GM23338 (cell line): ENCODE measurements at regions not wholly inside any gene's neighbourhood (a gene's known extent, or its start where the extent isn't known, plus 50 kb on each side); places are given as distances from the start of the nearest gene placed in this dataset.

Source experiments
- ATAC-seq: fragments of 200-7000 bp; cut with Tn5 transposase; 3 replicates; pipeline ENCODE4 v1.9.1; 2020
- DNase-seq: peaks from one replicate; pipeline ENCODE4 v3.0.0-alpha.2; 2015; ENCODE audit warnings: low spot score
- H2AFZ ChIP-seq: fragments of 200-600 bp; sonication (generic); 2 replicates; pipeline ENCODE4 v1.8.0; 2016; ENCODE audit warnings: antibody characterized with exemption, mild to moderate bottlenecking, moderate library complexity
- H3F3A ChIP-seq: fragments of 200-600 bp; sonication (generic); replicated peaks from 2 replicates; pipeline ENCODE4 v1.8.0; 2017; ENCODE audit warnings: antibody characterized with exemption, mixed run types, low read depth
- H3K27ac ChIP-seq: fragments of 200-600 bp; sonication (generic); 2 replicates; pipeline ENCODE4 v1.6.1; 2016; ENCODE audit warnings: low read depth
- H3K27me3 ChIP-seq: fragments of 200-600 bp; sonication (generic); 2 replicates; pipeline ENCODE4 v1.8.0; 2016; ENCODE audit warnings: mild to moderate bottlenecking, mixed run types, moderate library complexity; ENCODE audit not compliant: insufficient read depth
- H3K36me3 ChIP-seq: fragments of 200-600 bp; sonication (generic); 2 replicates; pipeline ENCODE4 v1.8.0; 2016; ENCODE audit warnings: mild to moderate bottlenecking; ENCODE audit not compliant: insufficient read depth
- H3K4me1 ChIP-seq: fragments of 200-600 bp; sonication (generic); 2 replicates; pipeline ENCODE4 v1.8.0; 2016; ENCODE audit warnings: mild to moderate bottlenecking, moderate library complexity; ENCODE audit not compliant: insufficient read depth
- H3K4me2 ChIP-seq: fragments of 200-600 bp; sonication (generic); 2 replicates; pipeline ENCODE4 v1.7.1; 2017; ENCODE audit warnings: mixed run types
- H3K4me3 ChIP-seq: fragments of 200-600 bp; sonication (generic); 2 replicates; pipeline ENCODE4 v1.6.1; 2016; ENCODE audit warnings: mixed run types
- H3K79me2 ChIP-seq: fragments of 200-600 bp; sonication (generic); replicated peaks from 2 replicates; pipeline ENCODE4 v1.8.0; 2017; ENCODE audit warnings: mild to moderate bottlenecking; ENCODE audit not compliant: insufficient read depth
- H3K9me2 ChIP-seq: fragments of 200-600 bp; sonication (generic); 2 replicates; pipeline ENCODE4 v1.8.0; 2017; ENCODE audit not compliant: insufficient read depth
- H4K20me1 ChIP-seq: fragments of 200-600 bp; sonication (generic); replicated peaks from 2 replicates; pipeline ENCODE4 v1.8.0; 2017; ENCODE audit warnings: mild to moderate bottlenecking; ENCODE audit not compliant: insufficient read depth
- H3K27ac Mint-ChIP-seq: 2 replicates; pipeline ENCODE4 v1.8.0; 2020; ENCODE audit warnings: inconsistent platforms, mild to moderate bottlenecking, moderate library complexity, mixed read lengths
- H3K27me3 Mint-ChIP-seq: 3 replicates; pipeline ENCODE4 v1.8.0; 2022; ENCODE audit warnings: low read depth, mild to moderate bottlenecking, moderate library complexity, mixed read lengths, inconsistent platforms; ENCODE audit not compliant: insufficient read depth, poor library complexity
- H3K36me3 Mint-ChIP-seq: 3 replicates; pipeline ENCODE4 v1.8.0; 2021; ENCODE audit warnings: low read depth, mild to moderate bottlenecking, inconsistent platforms, moderate library complexity, mixed read lengths
- H3K4me1 Mint-ChIP-seq: 3 replicates; pipeline ENCODE4 v1.8.0; 2020; ENCODE audit warnings: mild to moderate bottlenecking, inconsistent platforms, mixed read lengths
- H3K4me3 Mint-ChIP-seq: 3 replicates; pipeline ENCODE4 v1.8.0; 2021; ENCODE audit warnings: moderate library complexity, mild to moderate bottlenecking, inconsistent platforms, mixed read lengths
- H3K9me3 Mint-ChIP-seq: 3 replicates; pipeline ENCODE4 v1.8.0; 2020; ENCODE audit warnings: moderate library complexity, mild to moderate bottlenecking, inconsistent platforms, mixed read lengths
- EZH2 ChIP-seq: fragments of 200-600 bp; sonication (generic); IDR thresholded peaks from one replicate; pipeline ENCODE4 v1.8.0; 2017; ENCODE audit warnings: antibody characterized with exemption, mild to moderate bottlenecking, low read depth; ENCODE audit not compliant: unreplicated experiment
- EZH2phosphoT487 ChIP-seq: fragments of 200-600 bp; sonication (generic); IDR thresholded peaks from one replicate; pipeline ENCODE4 v1.8.1; 2018; ENCODE audit warnings: antibody characterized with exemption; ENCODE audit not compliant: unreplicated experiment
- JUNB ChIP-seq: IDR thresholded peaks from one replicate; pipeline ENCODE4 v1.6.1; 2016; ENCODE audit warnings: antibody characterized with exemption; ENCODE audit not compliant: unreplicated experiment
- NANOG ChIP-seq: IDR thresholded peaks from 2 replicates; pipeline ENCODE4 v1.6.1; 2016; ENCODE audit warnings: antibody characterized with exemption, borderline replicate concordance
- POLR2AphosphoS5 ChIP-seq: IDR thresholded peaks from 2 replicates; pipeline ENCODE4 v1.6.1; 2016; ENCODE audit warnings: antibody characterized with exemption, low read depth
- STAT1 ChIP-seq: IDR thresholded peaks from one replicate; pipeline ENCODE4 v1.6.1; 2016; ENCODE audit warnings: antibody characterized with exemption; ENCODE audit not compliant: unreplicated experiment
- ZNF114 ChIP-seq: fragments of 250-450 bp; sonication (Bioruptor Pico); IDR thresholded peaks from 2 replicates; pipeline ENCODE4 v1.5.0; 2020; ENCODE audit warnings: mild to moderate bottlenecking, moderate library complexity
- TF ChIP-seq, protein P1 (sequence below), 2 experiments: fragments of 200-600 bp in 1 of 2; sonication (generic) in 1 of 2; conservative IDR thresholded peaks; 2 replicates each; pipeline versions ENCODE4 v1.5.1 to v1.6.1; 2016 to 2017; ENCODE audit warnings: antibody characterized with exemption in 2 of 2, low read depth in 2 of 2, mild to moderate bottlenecking in 2 of 2, moderate library complexity in 1 of 2
- TF ChIP-seq, protein P2 (sequence below): IDR thresholded peaks from 2 replicates; pipeline ENCODE4 v1.6.1; 2016; ENCODE audit warnings: antibody characterized with exemption
- TF ChIP-seq, protein P3 (sequence below): fragments of 250-450 bp; sonication (Bioruptor Pico); IDR thresholded peaks from 2 replicates; pipeline ENCODE4 v1.5.0; 2020; ENCODE audit warnings: mild to moderate bottlenecking, moderate library complexity
- TF ChIP-seq, protein P4 (sequence below): IDR thresholded peaks from one replicate; pipeline ENCODE4 v1.6.1; 2018; ENCODE audit warnings: antibody characterized with exemption; ENCODE audit not compliant: unreplicated experiment

DNA sequence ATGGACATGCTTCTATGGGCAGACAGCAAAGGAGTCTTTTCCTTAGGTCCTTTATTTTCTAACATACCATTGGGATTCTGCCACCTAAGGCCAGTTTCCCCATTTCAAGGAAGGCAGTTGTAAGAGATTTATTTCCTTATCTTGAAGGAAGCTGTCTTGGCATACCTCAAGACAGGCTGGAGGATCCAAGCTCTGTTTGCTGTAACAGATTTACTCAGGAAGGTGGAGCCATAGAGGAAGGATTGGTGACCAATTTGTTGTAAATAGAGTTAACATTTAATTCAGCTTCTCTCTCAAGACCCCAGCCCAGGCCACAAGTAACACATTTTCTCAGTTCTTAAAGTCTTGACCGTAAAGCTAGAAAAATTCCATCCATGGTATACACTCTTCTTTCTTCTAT lies 131.6 kb upstream of the TENM3 start (continued):
- TF ChIP-seq, protein P1, sequence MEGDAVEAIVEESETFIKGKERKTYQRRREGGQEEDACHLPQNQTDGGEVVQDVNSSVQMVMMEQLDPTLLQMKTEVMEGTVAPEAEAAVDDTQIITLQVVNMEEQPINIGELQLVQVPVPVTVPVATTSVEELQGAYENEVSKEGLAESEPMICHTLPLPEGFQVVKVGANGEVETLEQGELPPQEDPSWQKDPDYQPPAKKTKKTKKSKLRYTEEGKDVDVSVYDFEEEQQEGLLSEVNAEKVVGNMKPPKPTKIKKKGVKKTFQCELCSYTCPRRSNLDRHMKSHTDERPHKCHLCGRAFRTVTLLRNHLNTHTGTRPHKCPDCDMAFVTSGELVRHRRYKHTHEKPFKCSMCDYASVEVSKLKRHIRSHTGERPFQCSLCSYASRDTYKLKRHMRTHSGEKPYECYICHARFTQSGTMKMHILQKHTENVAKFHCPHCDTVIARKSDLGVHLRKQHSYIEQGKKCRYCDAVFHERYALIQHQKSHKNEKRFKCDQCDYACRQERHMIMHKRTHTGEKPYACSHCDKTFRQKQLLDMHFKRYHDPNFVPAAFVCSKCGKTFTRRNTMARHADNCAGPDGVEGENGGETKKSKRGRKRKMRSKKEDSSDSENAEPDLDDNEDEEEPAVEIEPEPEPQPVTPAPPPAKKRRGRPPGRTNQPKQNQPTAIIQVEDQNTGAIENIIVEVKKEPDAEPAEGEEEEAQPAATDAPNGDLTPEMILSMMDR (conservative IDR thresholded peaks at IDR 0.05; ENCODE audit: low read depth in 2 of 2), result peak in 1 of 2 experiments; percentile 33; a peak in 2 of 4 replicates

DNA sequence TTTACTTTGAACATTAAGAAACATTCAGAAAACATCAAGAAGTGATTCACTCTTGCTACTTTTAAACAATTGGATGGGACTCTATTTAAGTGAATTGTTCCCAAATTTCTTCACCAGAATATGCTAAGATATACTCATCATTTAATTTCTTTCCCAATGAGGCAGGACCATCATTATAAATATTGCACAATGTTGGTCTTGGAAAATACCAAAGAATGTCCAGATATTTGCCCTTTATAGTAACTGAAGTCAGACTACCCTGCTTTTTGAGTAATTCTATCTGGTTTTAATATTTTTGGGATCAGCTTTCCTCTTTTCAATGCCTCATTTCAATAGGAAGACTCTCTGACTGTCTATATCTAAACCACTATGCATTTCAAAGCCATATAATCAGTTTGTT lies 129.4 kb upstream of the TENM3 start:
- Histone ChIP-seq H3K4me2 (no peak overlapping the region), H3K36me3 (no peaks in the 10 kb centered on the region), H3K9me2 (no peaks in the 10 kb centered on the region), H3K4me1 (peaks cover 10% of the 10 kb centered on the region; the same call in 1 of the 2 replicates), H3K4me3 (no peak overlapping the region), H3K27me3 (no peaks in the 10 kb centered on the region), H2AFZ (no peak overlapping the region), H3K79me2 (no peaks in the 10 kb centered on the region), H3F3A (no peaks in the 10 kb centered on the region), H3K27ac (no peak overlapping the region), H4K20me1 (no peaks in the 10 kb centered on the region)
- no peak for ATAC-seq
- no peak overlapping the region for H3K4me3 Mint-ChIP-seq
- peaks cover 12% of the 10 kb centered on the region; the same call in 2 of the 3 replicates for H3K4me1 Mint-ChIP-seq
- peaks cover 4% of the 10 kb centered on the region; the same call in 2 of the 3 replicates for H3K9me3 Mint-ChIP-seq
- DNase-seq, result no peak
- H3K27ac Mint-ChIP-seq, result no peak overlapping the region; the same call in 1 of the 2 replicates
- H3K27me3 Mint-ChIP-seq, result peaks cover 1% of the 10 kb centered on the region
- peaks cover 4% of the 10 kb centered on the region; the same call in 2 of the 3 replicates for H3K36me3 Mint-ChIP-seq
- TF ChIP-seq ZNF114 (CRISPR knock-in tag) (no peak), NANOG (no peak), POLR2AphosphoS5 (no peak), EZH2phosphoT487 (no peak), EZH2 (no peak), JUNB (no peak), STAT1 (no peak)
- TF ChIP-seq, protein P2, sequence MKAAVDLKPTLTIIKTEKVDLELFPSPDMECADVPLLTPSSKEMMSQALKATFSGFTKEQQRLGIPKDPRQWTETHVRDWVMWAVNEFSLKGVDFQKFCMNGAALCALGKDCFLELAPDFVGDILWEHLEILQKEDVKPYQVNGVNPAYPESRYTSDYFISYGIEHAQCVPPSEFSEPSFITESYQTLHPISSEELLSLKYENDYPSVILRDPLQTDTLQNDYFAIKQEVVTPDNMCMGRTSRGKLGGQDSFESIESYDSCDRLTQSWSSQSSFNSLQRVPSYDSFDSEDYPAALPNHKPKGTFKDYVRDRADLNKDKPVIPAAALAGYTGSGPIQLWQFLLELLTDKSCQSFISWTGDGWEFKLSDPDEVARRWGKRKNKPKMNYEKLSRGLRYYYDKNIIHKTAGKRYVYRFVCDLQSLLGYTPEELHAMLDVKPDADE, result no peak
- TF ChIP-seq, protein P3, sequence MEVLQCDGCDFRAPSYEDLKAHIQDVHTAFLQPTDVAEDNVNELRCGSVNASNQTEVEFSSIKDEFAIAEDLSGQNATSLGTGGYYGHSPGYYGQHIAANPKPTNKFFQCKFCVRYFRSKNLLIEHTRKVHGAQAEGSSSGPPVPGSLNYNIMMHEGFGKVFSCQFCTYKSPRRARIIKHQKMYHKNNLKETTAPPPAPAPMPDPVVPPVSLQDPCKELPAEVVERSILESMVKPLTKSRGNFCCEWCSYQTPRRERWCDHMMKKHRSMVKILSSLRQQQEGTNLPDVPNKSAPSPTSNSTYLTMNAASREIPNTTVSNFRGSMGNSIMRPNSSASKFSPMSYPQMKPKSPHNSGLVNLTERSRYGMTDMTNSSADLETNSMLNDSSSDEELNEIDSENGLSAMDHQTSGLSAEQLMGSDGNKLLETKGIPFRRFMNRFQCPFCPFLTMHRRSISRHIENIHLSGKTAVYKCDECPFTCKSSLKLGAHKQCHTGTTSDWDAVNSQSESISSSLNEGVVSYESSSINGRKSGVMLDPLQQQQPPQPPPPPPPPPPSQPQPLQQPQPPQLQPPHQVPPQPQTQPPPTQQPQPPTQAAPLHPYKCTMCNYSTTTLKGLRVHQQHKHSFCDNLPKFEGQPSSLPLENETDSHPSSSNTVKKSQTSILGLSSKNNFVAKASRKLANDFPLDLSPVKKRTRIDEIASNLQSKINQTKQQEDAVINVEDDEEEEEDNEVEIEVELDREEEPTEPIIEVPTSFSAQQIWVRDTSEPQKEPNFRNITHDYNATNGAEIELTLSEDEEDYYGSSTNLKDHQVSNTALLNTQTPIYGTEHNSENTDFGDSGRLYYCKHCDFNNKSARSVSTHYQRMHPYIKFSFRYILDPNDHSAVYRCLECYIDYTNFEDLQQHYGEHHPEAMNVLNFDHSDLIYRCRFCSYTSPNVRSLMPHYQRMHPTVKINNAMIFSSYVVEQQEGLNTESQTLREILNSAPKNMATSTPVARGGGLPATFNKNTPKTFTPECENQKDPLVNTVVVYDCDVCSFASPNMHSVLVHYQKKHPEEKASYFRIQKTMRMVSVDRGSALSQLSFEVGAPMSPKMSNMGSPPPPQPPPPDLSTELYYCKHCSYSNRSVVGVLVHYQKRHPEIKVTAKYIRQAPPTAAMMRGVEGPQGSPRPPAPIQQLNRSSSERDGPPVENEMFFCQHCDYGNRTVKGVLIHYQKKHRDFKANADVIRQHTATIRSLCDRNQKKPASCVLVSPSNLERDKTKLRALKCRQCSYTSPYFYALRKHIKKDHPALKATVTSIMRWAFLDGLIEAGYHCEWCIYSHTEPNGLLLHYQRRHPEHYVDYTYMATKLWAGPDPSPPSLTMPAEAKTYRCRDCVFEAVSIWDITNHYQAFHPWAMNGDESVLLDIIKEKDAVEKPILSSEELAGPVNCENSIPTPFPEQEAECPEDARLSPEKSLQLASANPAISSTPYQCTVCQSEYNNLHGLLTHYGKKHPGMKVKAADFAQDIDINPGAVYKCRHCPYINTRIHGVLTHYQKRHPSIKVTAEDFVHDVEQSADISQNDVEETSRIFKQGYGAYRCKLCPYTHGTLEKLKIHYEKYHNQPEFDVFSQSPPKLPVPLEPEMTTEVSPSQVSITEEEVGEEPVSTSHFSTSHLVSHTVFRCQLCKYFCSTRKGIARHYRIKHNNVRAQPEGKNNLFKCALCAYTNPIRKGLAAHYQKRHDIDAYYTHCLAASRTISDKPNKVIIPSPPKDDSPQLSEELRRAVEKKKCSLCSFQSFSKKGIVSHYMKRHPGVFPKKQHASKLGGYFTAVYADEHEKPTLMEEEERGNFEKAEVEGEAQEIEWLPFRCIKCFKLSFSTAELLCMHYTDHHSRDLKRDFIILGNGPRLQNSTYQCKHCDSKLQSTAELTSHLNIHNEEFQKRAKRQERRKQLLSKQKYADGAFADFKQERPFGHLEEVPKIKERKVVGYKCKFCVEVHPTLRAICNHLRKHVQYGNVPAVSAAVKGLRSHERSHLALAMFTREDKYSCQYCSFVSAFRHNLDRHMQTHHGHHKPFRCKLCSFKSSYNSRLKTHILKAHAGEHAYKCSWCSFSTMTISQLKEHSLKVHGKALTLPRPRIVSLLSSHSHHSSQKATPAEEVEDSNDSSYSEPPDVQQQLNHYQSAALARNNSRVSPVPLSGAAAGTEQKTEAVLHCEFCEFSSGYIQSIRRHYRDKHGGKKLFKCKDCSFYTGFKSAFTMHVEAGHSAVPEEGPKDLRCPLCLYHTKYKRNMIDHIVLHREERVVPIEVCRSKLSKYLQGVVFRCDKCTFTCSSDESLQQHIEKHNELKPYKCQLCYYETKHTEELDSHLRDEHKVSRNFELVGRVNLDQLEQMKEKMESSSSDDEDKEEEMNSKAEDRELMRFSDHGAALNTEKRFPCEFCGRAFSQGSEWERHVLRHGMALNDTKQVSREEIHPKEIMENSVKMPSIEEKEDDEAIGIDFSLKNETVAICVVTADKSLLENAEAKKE, result no peak
- TF ChIP-seq, protein P4, sequence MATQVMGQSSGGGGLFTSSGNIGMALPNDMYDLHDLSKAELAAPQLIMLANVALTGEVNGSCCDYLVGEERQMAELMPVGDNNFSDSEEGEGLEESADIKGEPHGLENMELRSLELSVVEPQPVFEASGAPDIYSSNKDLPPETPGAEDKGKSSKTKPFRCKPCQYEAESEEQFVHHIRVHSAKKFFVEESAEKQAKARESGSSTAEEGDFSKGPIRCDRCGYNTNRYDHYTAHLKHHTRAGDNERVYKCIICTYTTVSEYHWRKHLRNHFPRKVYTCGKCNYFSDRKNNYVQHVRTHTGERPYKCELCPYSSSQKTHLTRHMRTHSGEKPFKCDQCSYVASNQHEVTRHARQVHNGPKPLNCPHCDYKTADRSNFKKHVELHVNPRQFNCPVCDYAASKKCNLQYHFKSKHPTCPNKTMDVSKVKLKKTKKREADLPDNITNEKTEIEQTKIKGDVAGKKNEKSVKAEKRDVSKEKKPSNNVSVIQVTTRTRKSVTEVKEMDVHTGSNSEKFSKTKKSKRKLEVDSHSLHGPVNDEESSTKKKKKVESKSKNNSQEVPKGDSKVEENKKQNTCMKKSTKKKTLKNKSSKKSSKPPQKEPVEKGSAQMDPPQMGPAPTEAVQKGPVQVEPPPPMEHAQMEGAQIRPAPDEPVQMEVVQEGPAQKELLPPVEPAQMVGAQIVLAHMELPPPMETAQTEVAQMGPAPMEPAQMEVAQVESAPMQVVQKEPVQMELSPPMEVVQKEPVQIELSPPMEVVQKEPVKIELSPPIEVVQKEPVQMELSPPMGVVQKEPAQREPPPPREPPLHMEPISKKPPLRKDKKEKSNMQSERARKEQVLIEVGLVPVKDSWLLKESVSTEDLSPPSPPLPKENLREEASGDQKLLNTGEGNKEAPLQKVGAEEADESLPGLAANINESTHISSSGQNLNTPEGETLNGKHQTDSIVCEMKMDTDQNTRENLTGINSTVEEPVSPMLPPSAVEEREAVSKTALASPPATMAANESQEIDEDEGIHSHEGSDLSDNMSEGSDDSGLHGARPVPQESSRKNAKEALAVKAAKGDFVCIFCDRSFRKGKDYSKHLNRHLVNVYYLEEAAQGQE, result no peak
